Subcutaneous abdominal adipose tissue (tissue), 5 donors: ENCODE measurements at regions not wholly inside any gene's neighbourhood (a gene's known extent, or its start where the extent isn't known, plus 50 kb on each side); places are given as distances from the start of the nearest gene placed in this dataset.
"Not testable (repeated sequence)": the region's sequence is repeated elsewhere in the genome, so short reads cannot be mapped to it uniquely, and the experiment has no call there.

Experiments used
- H3K27ac ChIP-seq: one replicate; pipeline ENCODE4 v1.7.0; 2013; ENCODE audit warnings: low read depth, mild to moderate bottlenecking, inconsistent platforms, low read length, moderate library complexity
- H3K27me3 ChIP-seq, 5 donors: one replicate each; pipeline ENCODE4 v1.7.0; 2013; ENCODE audit warnings: low read length in 5 of 5, inconsistent platforms in 1 of 5; ENCODE audit not compliant: control insufficient read depth in 5 of 5, insufficient read depth in 4 of 5
- H3K36me3 ChIP-seq, 5 donors: one replicate each; pipeline ENCODE4 v1.7.0; 2013; ENCODE audit warnings: low read length in 5 of 5; ENCODE audit not compliant: control insufficient read depth in 5 of 5, insufficient read depth in 5 of 5
- H3K4me1 ChIP-seq, 5 donors: one replicate each; pipeline ENCODE4 v1.7.0; 2013; ENCODE audit warnings: low read length in 5 of 5, mild to moderate bottlenecking in 3 of 5, moderate library complexity in 1 of 5; ENCODE audit not compliant: control insufficient read depth in 5 of 5, insufficient read depth in 5 of 5
- H3K4me3 ChIP-seq, 5 donors: one replicate each; pipeline ENCODE4 v1.7.0; 2013; ENCODE audit warnings: low read length in 5 of 5, low read depth in 1 of 5
- H3K9ac ChIP-seq, 5 donors: one replicate each; pipeline ENCODE4 v1.7.0; 2013; ENCODE audit warnings: low read length in 5 of 5, mild to moderate bottlenecking in 4 of 5, moderate library complexity in 3 of 5
- H3K9me3 ChIP-seq, 5 donors: one replicate each; pipeline ENCODE4 v1.7.0; 2013; ENCODE audit warnings: low read length in 5 of 5; ENCODE audit not compliant: control insufficient read depth in 5 of 5
- donor health status: healthy.
- donor health status: healthy.
- donor health status: healthy.
- donor health status: healthy.
- donor health status: healthy.

- no peak overlapping the region for H3K27ac ChIP-seq
- H3K36me3 ChIP-seq, result no peaks in the 10 kb centered on the region
- H3K9me3 ChIP-seq, result peaks cover 0 to 15% (median 8%) of the 10 kb centered on the region in 5 donors
- no peaks in the 10 kb centered on the region for H3K4me1 ChIP-seq
- no peak overlapping the region for H3K9ac ChIP-seq
- H3K27me3 ChIP-seq, result no peaks in the 10 kb centered on the region
- H3K4me3 ChIP-seq, result no peak overlapping the region
These were observed 497.4 kb upstream of the CCNG1 start for GRCh38 chr5:162939991-162940390.

- H3K27me3 ChIP-seq, result no peaks in the 10 kb centered on the region
- no peak overlapping the region for H3K4me3 ChIP-seq
- no peak overlapping the region for H3K9ac ChIP-seq
- no peaks in the 10 kb centered on the region for H3K36me3 ChIP-seq
- H3K27ac ChIP-seq, result no peak overlapping the region
- H3K9me3 ChIP-seq, result peaks cover 0 to 3% (median 0%) of the 10 kb centered on the region in 5 donors
- no peaks in the 10 kb centered on the region for H3K4me1 ChIP-seq
These were observed 488.7 kb upstream of the CCNG1 start for GRCh38 chr5:162948677-162949076.

GRCh38 chr5:162956570-162956969 is 480.8 kb upstream of the CCNG1 start:
- no peak overlapping the region for H3K9ac ChIP-seq
- peaks cover 0 to 3% (median 0%) of the 10 kb centered on the region in 5 donors for H3K9me3 ChIP-seq
- H3K4me1 ChIP-seq, result no peaks in the 10 kb centered on the region
- H3K27ac ChIP-seq, result no peak overlapping the region
- no peaks in the 10 kb centered on the region for H3K36me3 ChIP-seq
- H3K4me3 ChIP-seq, result no peak overlapping the region
- no peaks in the 10 kb centered on the region for H3K27me3 ChIP-seq

GRCh38 chr5:162964144-162964543 is 473.3 kb upstream of the CCNG1 start:
- H3K9me3 ChIP-seq, H3K4me3 ChIP-seq, H3K4me1 ChIP-seq: not testable (repeated sequence)

GRCh38 chr5:162990063-162990462 is 447.3 kb upstream of the CCNG1 start:
- H3K4me3 ChIP-seq, result no peak overlapping the region
- H3K27me3 ChIP-seq, result no peaks in the 10 kb centered on the region
- no peaks in the 10 kb centered on the region for H3K9me3 ChIP-seq
- no peaks in the 10 kb centered on the region for H3K4me1 ChIP-seq
- no peaks in the 10 kb centered on the region for H3K36me3 ChIP-seq
- H3K27ac ChIP-seq, result no peak overlapping the region
- H3K9ac ChIP-seq, result no peak overlapping the region

More at GRCh38 chr5:162964144-162964543, 473.3 kb upstream of the CCNG1 start:
- not testable (repeated sequence) for H3K27ac ChIP-seq, H3K27me3 ChIP-seq, H3K9ac ChIP-seq, H3K36me3 ChIP-seq

GRCh38 chr5:162990856-162991497 is 446.4 kb upstream of the CCNG1 start:
- H3K4me1 ChIP-seq, result no peaks in the 10 kb centered on the region
- no peaks in the 10 kb centered on the region for H3K9me3 ChIP-seq
- H3K4me3 ChIP-seq, result no peak overlapping the region
- H3K27me3 ChIP-seq, result no peaks in the 10 kb centered on the region
- no peak overlapping the region for H3K9ac ChIP-seq
- H3K36me3 ChIP-seq, result no peaks in the 10 kb centered on the region
- H3K27ac ChIP-seq, result no peak overlapping the region

GRCh38 chr5:162995568-162995967 is 441.8 kb upstream of the CCNG1 start:
- no peak overlapping the region for H3K9ac ChIP-seq
- no peaks in the 10 kb centered on the region for H3K9me3 ChIP-seq
- H3K4me1 ChIP-seq, result no peaks in the 10 kb centered on the region
- no peaks in the 10 kb centered on the region for H3K27me3 ChIP-seq
- no peak overlapping the region for H3K27ac ChIP-seq
- no peak overlapping the region for H3K4me3 ChIP-seq
- no peaks in the 10 kb centered on the region for H3K36me3 ChIP-seq

- Histone ChIP-seq H3K9ac (no peak overlapping the region), H3K9me3 (no peaks in the 10 kb centered on the region), H3K27ac (no peak overlapping the region), H3K4me3 (no peak overlapping the region), H3K36me3 (no peaks in the 10 kb centered on the region), H3K27me3 (no peaks in the 10 kb centered on the region), H3K4me1 (no peaks in the 10 kb centered on the region)
These were observed 441.3 kb upstream of the CCNG1 start for GRCh38 chr5:162996053-162996452.

GRCh38 chr5:163005949-163006348 is 431.4 kb upstream of the CCNG1 start:
- Histone ChIP-seq H3K27me3 (no peaks in the 10 kb centered on the region), H3K36me3 (no peaks in the 10 kb centered on the region), H3K9me3 (no peaks in the 10 kb centered on the region), H3K4me1 (no peaks in the 10 kb centered on the region), H3K9ac (no peak overlapping the region), H3K4me3 (no peak overlapping the region), H3K27ac (no peak overlapping the region)

- no peaks in the 10 kb centered on the region for H3K9me3 ChIP-seq
- no peak overlapping the region for H3K9ac ChIP-seq
- no peaks in the 10 kb centered on the region for H3K4me1 ChIP-seq
- H3K27ac ChIP-seq, result no peak overlapping the region
- no peaks in the 10 kb centered on the region for H3K27me3 ChIP-seq
- H3K36me3 ChIP-seq, result no peaks in the 10 kb centered on the region
- H3K4me3 ChIP-seq, result no peak overlapping the region
These were observed 414.7 kb upstream of the CCNG1 start for GRCh38 chr5:163022582-163023128.
